Osteocyte (in vitro differentiated cells): ENCODE measurements at regions not wholly inside any gene's neighbourhood (a gene's known extent, or its start where the extent isn't known, plus 50 kb on each side); places are given as distances from the start of the nearest gene placed in this dataset.

Experiments used
- DNase-seq: peaks from one replicate; pipeline ENCODE4 v3.0.0; 2021; ENCODE audit warnings: mixed read lengths; ENCODE audit not compliant: unreplicated experiment; ENCODE audit errors: extremely low spot score
- H3K27ac Mint-ChIP-seq: one replicate; pipeline ENCODE4 v1.8.0; 2021; ENCODE audit warnings: mild to moderate bottlenecking, mixed read lengths; ENCODE audit not compliant: unreplicated experiment
- H3K27me3 Mint-ChIP-seq: one replicate; pipeline ENCODE4 v1.8.0; 2021; ENCODE audit warnings: mixed read lengths; ENCODE audit not compliant: unreplicated experiment
- H3K36me3 Mint-ChIP-seq: one replicate; pipeline ENCODE4 v1.8.0; 2021; ENCODE audit warnings: mixed read lengths; ENCODE audit not compliant: unreplicated experiment
- H3K4me1 Mint-ChIP-seq: one replicate; pipeline ENCODE4 v1.8.0; 2021; ENCODE audit warnings: mixed read lengths; ENCODE audit not compliant: unreplicated experiment
- H3K4me3 Mint-ChIP-seq: one replicate; pipeline ENCODE4 v1.8.0; 2021; ENCODE audit warnings: mild to moderate bottlenecking, moderate library complexity, mixed read lengths; ENCODE audit not compliant: unreplicated experiment
- H3K9me3 Mint-ChIP-seq: one replicate; pipeline ENCODE4 v1.8.0; 2021; ENCODE audit warnings: mixed read lengths; ENCODE audit not compliant: unreplicated experiment
- TF ChIP-seq, protein P1 (sequence below): fragments of 200-600 bp; sonication (generic); IDR thresholded peaks from 2 replicates; pipeline ENCODE4 v1.5.0; 2021; ENCODE audit warnings: antibody characterized with exemption, mild to moderate bottlenecking, moderate library complexity

DNA sequence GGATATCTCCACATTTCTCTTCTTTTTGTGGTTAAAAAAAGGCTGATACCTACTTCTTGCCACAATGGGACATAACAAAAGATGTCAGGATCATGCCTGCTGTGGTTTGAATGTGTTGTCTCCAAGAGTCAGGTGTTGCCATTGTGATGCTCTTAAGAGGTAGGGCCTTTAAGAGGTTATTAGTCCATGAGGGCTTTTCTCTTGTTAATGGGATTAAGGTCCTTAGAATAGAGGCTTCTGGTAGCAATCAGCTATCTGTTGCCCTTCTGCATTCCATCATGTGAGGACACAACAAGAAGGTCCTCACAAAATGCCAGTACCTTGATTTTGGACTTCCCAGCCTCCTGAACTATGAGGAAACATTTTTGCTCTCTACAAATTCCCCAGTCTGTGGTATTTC lies 191.4 kb downstream of the GBA3 start:
- no peak for DNase-seq
- H3K36me3 Mint-ChIP-seq = no peaks in the 10 kb centered on the region
- H3K27me3 Mint-ChIP-seq = peaks cover 11% of the 10 kb centered on the region
- TF ChIP-seq, protein P1, sequence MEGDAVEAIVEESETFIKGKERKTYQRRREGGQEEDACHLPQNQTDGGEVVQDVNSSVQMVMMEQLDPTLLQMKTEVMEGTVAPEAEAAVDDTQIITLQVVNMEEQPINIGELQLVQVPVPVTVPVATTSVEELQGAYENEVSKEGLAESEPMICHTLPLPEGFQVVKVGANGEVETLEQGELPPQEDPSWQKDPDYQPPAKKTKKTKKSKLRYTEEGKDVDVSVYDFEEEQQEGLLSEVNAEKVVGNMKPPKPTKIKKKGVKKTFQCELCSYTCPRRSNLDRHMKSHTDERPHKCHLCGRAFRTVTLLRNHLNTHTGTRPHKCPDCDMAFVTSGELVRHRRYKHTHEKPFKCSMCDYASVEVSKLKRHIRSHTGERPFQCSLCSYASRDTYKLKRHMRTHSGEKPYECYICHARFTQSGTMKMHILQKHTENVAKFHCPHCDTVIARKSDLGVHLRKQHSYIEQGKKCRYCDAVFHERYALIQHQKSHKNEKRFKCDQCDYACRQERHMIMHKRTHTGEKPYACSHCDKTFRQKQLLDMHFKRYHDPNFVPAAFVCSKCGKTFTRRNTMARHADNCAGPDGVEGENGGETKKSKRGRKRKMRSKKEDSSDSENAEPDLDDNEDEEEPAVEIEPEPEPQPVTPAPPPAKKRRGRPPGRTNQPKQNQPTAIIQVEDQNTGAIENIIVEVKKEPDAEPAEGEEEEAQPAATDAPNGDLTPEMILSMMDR = no peak
- no peaks in the 10 kb centered on the region for H3K4me1 Mint-ChIP-seq
- no peak overlapping the region for H3K4me3 Mint-ChIP-seq
- no peak overlapping the region for H3K27ac Mint-ChIP-seq
- peaks cover 4% of the 10 kb centered on the region for H3K9me3 Mint-ChIP-seq

GRCh38 chr4:22881411-22881810 lies 188.7 kb downstream of the GBA3 start:
- Mint-ChIP-seq H3K27me3 (peaks cover 10% of the 10 kb centered on the region), H3K4me3 (no peak overlapping the region)

GRCh38 chr4:22877486-22878052 lies 184.8 kb downstream of the GBA3 start:
- Mint-ChIP-seq H3K36me3 (no peaks in the 10 kb centered on the region), H3K4me1 (no peaks in the 10 kb centered on the region), H3K4me3 (no peak overlapping the region), H3K27ac (no peak overlapping the region), H3K9me3 (peaks cover 7% of the 10 kb centered on the region), H3K27me3 (peaks cover 7% of the 10 kb centered on the region)
- no peak for DNase-seq
- TF ChIP-seq, protein P1 = no peak

More at GRCh38 chr4:22881411-22881810, 188.7 kb downstream of the GBA3 start:
- Mint-ChIP-seq H3K4me1 (no peaks in the 10 kb centered on the region), H3K9me3 (peaks cover 4% of the 10 kb centered on the region), H3K36me3 (no peaks in the 10 kb centered on the region), H3K27ac (no peak overlapping the region)
- no peak for DNase-seq
- TF ChIP-seq, protein P1 = no peak

- Mint-ChIP-seq H3K27ac (no peak overlapping the region), H3K9me3 (peaks cover 4% of the 10 kb centered on the region), H3K4me1 (no peaks in the 10 kb centered on the region), H3K36me3 (no peaks in the 10 kb centered on the region), H3K27me3 (peaks cover 5% of the 10 kb centered on the region), H3K4me3 (no peak overlapping the region)
- no peak for DNase-seq
- TF ChIP-seq, protein P1 = no peak
Observed at GRCh38 chr4:22876270-22876669, 183.5 kb downstream of the GBA3 start.

- TF ChIP-seq, protein P1 = no peak
- Mint-ChIP-seq H3K4me1 (no peaks in the 10 kb centered on the region), H3K27ac (no peak overlapping the region), H3K36me3 (no peaks in the 10 kb centered on the region), H3K9me3 (peaks cover 4% of the 10 kb centered on the region), H3K4me3 (no peak overlapping the region), H3K27me3 (peaks cover 5% of the 10 kb centered on the region)
- DNase-seq = no peak
Observed at GRCh38 chr4:22875587-22876257, 183.0 kb downstream of the GBA3 start.
